Ectodermal cell (in vitro differentiated cells): ENCODE measurements at regions not wholly inside any gene's neighbourhood (a gene's known extent, or its start where the extent isn't known, plus 50 kb on each side); places are given as distances from the start of the nearest gene placed in this dataset.
"Not testable (repeated sequence)": the region's sequence is repeated elsewhere in the genome, so short reads cannot be mapped to it uniquely, and the experiment has no call there.

Experiments
- H3K27ac ChIP-seq: 2 replicates; pipeline ENCODE4 v1.7.0; 2013; ENCODE audit warnings: mild to moderate bottlenecking, low read depth, low read length; ENCODE audit not compliant: insufficient read depth, poor library complexity, severe bottlenecking
- H3K27me3 ChIP-seq: 2 replicates; pipeline ENCODE4 v1.7.0; 2013; ENCODE audit warnings: mild to moderate bottlenecking, low read length; ENCODE audit not compliant: insufficient read depth, control insufficient read depth, poor library complexity, severe bottlenecking
- H3K36me3 ChIP-seq: one replicate; pipeline ENCODE4 v1.7.0; 2013; ENCODE audit warnings: low read length; ENCODE audit not compliant: control insufficient read depth, insufficient read depth
- H3K4me1 ChIP-seq: one replicate; pipeline ENCODE4 v1.7.0; 2013; ENCODE audit warnings: low read length; ENCODE audit not compliant: control insufficient read depth, insufficient read depth
- H3K4me3 ChIP-seq: 2 replicates; pipeline ENCODE4 v1.7.0; 2013; ENCODE audit warnings: low read depth, low read length, control low read depth; ENCODE audit not compliant: insufficient read depth
- H3K9me3 ChIP-seq: 2 replicates; pipeline ENCODE4 v1.7.0; 2013; ENCODE audit warnings: mild to moderate bottlenecking, low read length, moderate library complexity; ENCODE audit not compliant: control insufficient read depth
- WGBS, 2 experiments: methylation state at CpG; one replicate each; pipeline ENCODE4 v1.1.7; 2013; ENCODE audit warnings: missing lambda C conversion rate in 2 of 2; 5-methylcytosine and 5-hydroxymethylcytosine counted together

- no peaks in the 10 kb centered on the region for H3K9me3 ChIP-seq
- H3K36me3 ChIP-seq: no peaks in the 10 kb centered on the region
- no peak overlapping the region for H3K27ac ChIP-seq
- no peaks in the 10 kb centered on the region for H3K27me3 ChIP-seq
- no peaks in the 10 kb centered on the region for H3K4me1 ChIP-seq
- no peak overlapping the region for H3K4me3 ChIP-seq
- 87% methylated on average over 2 of the region's 3 CpGs; no CpG with 5 or more reads in 1 of the 2 experiments for WGBS, 2 experiments
Observed at GRCh38 chr13:80928241-80928640, 587.3 kb upstream of the SPRY2 start.

GRCh38 chr13:80926024-80926423, 585.1 kb upstream of the SPRY2 start:
- not testable (repeated sequence) for H3K9me3 ChIP-seq, H3K27ac ChIP-seq, H3K4me1 ChIP-seq, H3K4me3 ChIP-seq, H3K27me3 ChIP-seq, H3K36me3 ChIP-seq
- 93 to 98% methylated on average over 2 of the region's 3 CpGs for WGBS, 2 experiments

- no peak overlapping the region for H3K27ac ChIP-seq
- H3K4me3 ChIP-seq: no peak overlapping the region
- no peaks in the 10 kb centered on the region for H3K36me3 ChIP-seq
- 88 to 93% methylated on average over 5 of the region's 5 CpGs for WGBS, 2 experiments
- no peaks in the 10 kb centered on the region for H3K27me3 ChIP-seq
- no peaks in the 10 kb centered on the region for H3K4me1 ChIP-seq
- no peaks in the 10 kb centered on the region for H3K9me3 ChIP-seq
Observed at GRCh38 chr13:80924596-80924995, 583.7 kb upstream of the SPRY2 start.

- H3K9me3 ChIP-seq: no peaks in the 10 kb centered on the region
- H3K36me3 ChIP-seq: no peaks in the 10 kb centered on the region
- no CpG with 5 or more reads among the region's 3 CpGs for WGBS, 2 experiments
- no peak overlapping the region for H3K4me3 ChIP-seq
- no peak overlapping the region for H3K27ac ChIP-seq
- H3K27me3 ChIP-seq: no peaks in the 10 kb centered on the region
- no peaks in the 10 kb centered on the region for H3K4me1 ChIP-seq
Observed at GRCh38 chr13:80923907-80924306, 583.0 kb upstream of the SPRY2 start.

- H3K36me3 ChIP-seq: no peaks in the 10 kb centered on the region
Observed at GRCh38 chr13:80921971-80922370, 581.0 kb upstream of the SPRY2 start.

GRCh38 chr13:80921541-80921940, 580.6 kb upstream of the SPRY2 start:
- no peak overlapping the region for H3K4me3 ChIP-seq
- H3K27me3 ChIP-seq: no peaks in the 10 kb centered on the region
- no peaks in the 10 kb centered on the region for H3K9me3 ChIP-seq
- H3K4me1 ChIP-seq: no peaks in the 10 kb centered on the region
- H3K36me3 ChIP-seq: no peaks in the 10 kb centered on the region
- H3K27ac ChIP-seq: no peak overlapping the region
- WGBS, 2 experiments: 94 to 98% methylated on average over 2 of the region's 2 CpGs

More at GRCh38 chr13:80921971-80922370, 581.0 kb upstream of the SPRY2 start:
- Histone ChIP-seq H3K27ac (no peak overlapping the region), H3K4me1 (no peaks in the 10 kb centered on the region), H3K27me3 (no peaks in the 10 kb centered on the region), H3K4me3 (no peak overlapping the region), H3K9me3 (no peaks in the 10 kb centered on the region)
- no CpG with 5 or more reads among the region's 2 CpGs for WGBS, 2 experiments

GRCh38 chr13:80906860-80907259, 565.9 kb upstream of the SPRY2 start:
- Histone ChIP-seq H3K36me3 (no peaks in the 10 kb centered on the region), H3K27ac (no peak overlapping the region), H3K27me3 (no peaks in the 10 kb centered on the region), H3K4me3 (no peak overlapping the region), H3K9me3 (no peaks in the 10 kb centered on the region), H3K4me1 (no peaks in the 10 kb centered on the region)
- WGBS, 2 experiments: 81 to 100% methylated on average over 2 of the region's 2 CpGs

GRCh38 chr13:80904386-80904785, 563.5 kb upstream of the SPRY2 start:
- WGBS, 2 experiments: 83% methylated on average over 1 of the region's 1 CpG; no CpG with 5 or more reads in 1 of the 2 experiments
- Histone ChIP-seq H3K9me3 (no peaks in the 10 kb centered on the region), H3K4me1 (no peaks in the 10 kb centered on the region), H3K27me3 (no peaks in the 10 kb centered on the region), H3K27ac (no peak overlapping the region), H3K4me3 (no peak overlapping the region), H3K36me3 (no peaks in the 10 kb centered on the region)

- no peaks in the 10 kb centered on the region for H3K27me3 ChIP-seq
- H3K4me3 ChIP-seq: no peak overlapping the region
- H3K4me1 ChIP-seq: no peaks in the 10 kb centered on the region
- H3K9me3 ChIP-seq: no peaks in the 10 kb centered on the region
- no peaks in the 10 kb centered on the region for H3K36me3 ChIP-seq
- H3K27ac ChIP-seq: no peak overlapping the region
Observed at GRCh38 chr13:80903911-80904310, 563.0 kb upstream of the SPRY2 start.

- 100% methylated on average over 2 of the region's 2 CpGs; no CpG with 5 or more reads in 1 of the 2 experiments for WGBS, 2 experiments
- Histone ChIP-seq H3K9me3 (no peaks in the 10 kb centered on the region), H3K4me3 (no peak overlapping the region), H3K36me3 (no peaks in the 10 kb centered on the region), H3K27me3 (no peaks in the 10 kb centered on the region), H3K27ac (no peak overlapping the region), H3K4me1 (no peaks in the 10 kb centered on the region)
Observed at GRCh38 chr13:80901530-80901929, 560.6 kb upstream of the SPRY2 start.

- no peaks in the 10 kb centered on the region for H3K27me3 ChIP-seq
- no peaks in the 10 kb centered on the region for H3K4me1 ChIP-seq
- no peak overlapping the region for H3K27ac ChIP-seq
- H3K36me3 ChIP-seq: no peaks in the 10 kb centered on the region
- no peaks in the 10 kb centered on the region for H3K9me3 ChIP-seq
- no peak overlapping the region for H3K4me3 ChIP-seq
- WGBS, 2 experiments: 89 to 93% methylated on average over 5 of the region's 6 CpGs
Observed at GRCh38 chr13:80901111-80901510, 560.2 kb upstream of the SPRY2 start.
